Activated CD4-positive, alpha-beta T cell treated with anti-CD3 and anti-CD28 coated beads, Interleukin-2, amount 10 ng/mL, durations not matched to agents 24 days and 14 days (primary cell): ENCODE measurements at regions not wholly inside any gene's neighbourhood (a gene's known extent, or its start where the extent isn't known, plus 50 kb on each side); places are given as distances from the start of the nearest gene placed in this dataset.
"Not testable (repeated sequence)": the region's sequence is repeated elsewhere in the genome, so short reads cannot be mapped to it uniquely, and the experiment has no call there.

Source experiments
- DNase-seq: peaks from one replicate; pipeline ENCODE4 v3.0.0; 2022
- H3K27ac Mint-ChIP-seq: one replicate; pipeline ENCODE4 v1.8.0; 2022; ENCODE audit warnings: mild to moderate bottlenecking, mixed read lengths
- H3K27me3 Mint-ChIP-seq: one replicate; pipeline ENCODE4 v1.8.0; 2022; ENCODE audit warnings: mixed read lengths
- H3K36me3 Mint-ChIP-seq: one replicate; pipeline ENCODE4 v1.8.0; 2022; ENCODE audit warnings: low read depth, mild to moderate bottlenecking, mixed read lengths
- H3K4me1 Mint-ChIP-seq: one replicate; pipeline ENCODE4 v1.8.0; 2021; ENCODE audit warnings: mixed read lengths
- H3K4me3 Mint-ChIP-seq: one replicate; pipeline ENCODE4 v1.8.0; 2022; ENCODE audit warnings: mild to moderate bottlenecking, moderate library complexity, mixed read lengths
- H3K9me3 Mint-ChIP-seq: one replicate; pipeline ENCODE4 v1.8.0; 2021; ENCODE audit warnings: mixed read lengths
- intact Hi-C: fragments of 100-400 bp; cut with micrococcal nuclease; formaldehyde crosslinking; loops from one replicate; pipeline ENCODE4 v1.15.1; 2023

GRCh38 chr6:48689498-48689897 is 578.5 kb upstream of the PTCHD4 start:
- no peak for DNase-seq
- no peak overlapping the region for H3K4me3 Mint-ChIP-seq
- intact Hi-C loops, result no loop called here
- H3K27me3 Mint-ChIP-seq, result no peaks in the 10 kb centered on the region
- H3K9me3 Mint-ChIP-seq, result peaks cover 20% of the 10 kb centered on the region
- H3K4me1 Mint-ChIP-seq, result no peaks in the 10 kb centered on the region
- no peaks in the 10 kb centered on the region for H3K36me3 Mint-ChIP-seq
- no peak overlapping the region for H3K27ac Mint-ChIP-seq

GRCh38 chr6:48678390-48678789 is 567.4 kb upstream of the PTCHD4 start:
- Mint-ChIP-seq H3K9me3 (peaks cover 3% of the 10 kb centered on the region), H3K36me3 (no peaks in the 10 kb centered on the region), H3K4me3 (no peak overlapping the region), H3K27ac (no peak overlapping the region), H3K4me1 (no peaks in the 10 kb centered on the region), H3K27me3 (no peaks in the 10 kb centered on the region)
- intact Hi-C loops, result no loop called here
- DNase-seq, result no peak

- no peak for DNase-seq
- no peaks in the 10 kb centered on the region for H3K4me1 Mint-ChIP-seq
- H3K27me3 Mint-ChIP-seq, result no peaks in the 10 kb centered on the region
- no peak overlapping the region for H3K4me3 Mint-ChIP-seq
- no peaks in the 10 kb centered on the region for H3K36me3 Mint-ChIP-seq
- intact Hi-C loops, result no loop called here
- H3K9me3 Mint-ChIP-seq, result peaks cover 3% of the 10 kb centered on the region
- no peak overlapping the region for H3K27ac Mint-ChIP-seq
These were observed 560.5 kb upstream of the PTCHD4 start for GRCh38 chr6:48671505-48671904.

GRCh38 chr6:48670546-48670945 is 559.5 kb upstream of the PTCHD4 start:
- H3K9me3 Mint-ChIP-seq, result peaks cover 3% of the 10 kb centered on the region
- no peaks in the 10 kb centered on the region for H3K36me3 Mint-ChIP-seq
- no peak overlapping the region for H3K27ac Mint-ChIP-seq
- no peaks in the 10 kb centered on the region for H3K4me1 Mint-ChIP-seq
- H3K4me3 Mint-ChIP-seq, result no peak overlapping the region
- no peak for DNase-seq
- no peaks in the 10 kb centered on the region for H3K27me3 Mint-ChIP-seq
- intact Hi-C loops, result no loop called here

GRCh38 chr6:48667797-48668196 is 556.8 kb upstream of the PTCHD4 start:
- DNase-seq, result no peak
- H3K4me1 Mint-ChIP-seq, result no peaks in the 10 kb centered on the region
- no peaks in the 10 kb centered on the region for H3K27me3 Mint-ChIP-seq
- no peak overlapping the region for H3K27ac Mint-ChIP-seq
- H3K4me3 Mint-ChIP-seq, result no peak overlapping the region
- intact Hi-C loops, result no loop called here
- H3K9me3 Mint-ChIP-seq, result peaks cover 3% of the 10 kb centered on the region
- H3K36me3 Mint-ChIP-seq, result no peaks in the 10 kb centered on the region

- Mint-ChIP-seq H3K9me3 (peaks cover 3% of the 10 kb centered on the region), H3K27me3 (no peaks in the 10 kb centered on the region), H3K4me1 (no peaks in the 10 kb centered on the region), H3K27ac (no peak overlapping the region), H3K4me3 (no peak overlapping the region), H3K36me3 (no peaks in the 10 kb centered on the region)
- no peak for DNase-seq
- intact Hi-C loops, result no loop called here
These were observed 553.8 kb upstream of the PTCHD4 start for GRCh38 chr6:48664826-48665225.

GRCh38 chr6:48658915-48659314 is 547.9 kb upstream of the PTCHD4 start:
- no peaks in the 10 kb centered on the region for H3K36me3 Mint-ChIP-seq
- no peaks in the 10 kb centered on the region for H3K27me3 Mint-ChIP-seq
- H3K27ac Mint-ChIP-seq, result no peak overlapping the region
- H3K4me1 Mint-ChIP-seq, result no peaks in the 10 kb centered on the region
- no peak for DNase-seq
- H3K9me3 Mint-ChIP-seq, result no peaks in the 10 kb centered on the region
- intact Hi-C loops, result no loop called here
- no peak overlapping the region for H3K4me3 Mint-ChIP-seq

- no peak for DNase-seq
- Mint-ChIP-seq H3K4me3 (no peak overlapping the region), H3K36me3 (no peaks in the 10 kb centered on the region), H3K27ac (no peak overlapping the region), H3K27me3 (no peaks in the 10 kb centered on the region), H3K9me3 (no peaks in the 10 kb centered on the region), H3K4me1 (no peaks in the 10 kb centered on the region)
- intact Hi-C loops, result no loop called here
These were observed 530.5 kb upstream of the PTCHD4 start for GRCh38 chr6:48641544-48641943.

GRCh38 chr6:48638796-48639195 is 527.8 kb upstream of the PTCHD4 start:
- H3K4me1 Mint-ChIP-seq, H3K27ac Mint-ChIP-seq, H3K36me3 Mint-ChIP-seq, H3K4me3 Mint-ChIP-seq, DNase-seq, intact Hi-C loops, H3K27me3 Mint-ChIP-seq, H3K9me3 Mint-ChIP-seq: not testable (repeated sequence)

GRCh38 chr6:48630511-48630910 is 519.5 kb upstream of the PTCHD4 start:
- Mint-ChIP-seq H3K27me3 (no peaks in the 10 kb centered on the region), H3K4me1 (no peaks in the 10 kb centered on the region), H3K36me3 (no peaks in the 10 kb centered on the region), H3K4me3 (no peak overlapping the region), H3K9me3 (no peaks in the 10 kb centered on the region), H3K27ac (no peak overlapping the region)
- intact Hi-C loops, result no loop called here
- DNase-seq, result no peak

GRCh38 chr6:48628316-48628715 is 517.3 kb upstream of the PTCHD4 start:
- H3K9me3 Mint-ChIP-seq, result no peaks in the 10 kb centered on the region
- no peak overlapping the region for H3K27ac Mint-ChIP-seq
- no peak overlapping the region for H3K4me3 Mint-ChIP-seq
- DNase-seq, result no peak
- intact Hi-C loops, result no loop called here
- no peaks in the 10 kb centered on the region for H3K36me3 Mint-ChIP-seq
- no peaks in the 10 kb centered on the region for H3K4me1 Mint-ChIP-seq
- no peaks in the 10 kb centered on the region for H3K27me3 Mint-ChIP-seq

- no peak overlapping the region for H3K4me3 Mint-ChIP-seq
- no peaks in the 10 kb centered on the region for H3K27me3 Mint-ChIP-seq
- no peaks in the 10 kb centered on the region for H3K9me3 Mint-ChIP-seq
- DNase-seq, result no peak
- no peaks in the 10 kb centered on the region for H3K36me3 Mint-ChIP-seq
- intact Hi-C loops, result no loop called here
- no peak overlapping the region for H3K27ac Mint-ChIP-seq
- H3K4me1 Mint-ChIP-seq, result no peaks in the 10 kb centered on the region
These were observed 515.4 kb upstream of the PTCHD4 start for GRCh38 chr6:48626421-48626820.

GRCh38 chr6:48624631-48625030 is 513.6 kb upstream of the PTCHD4 start:
- H3K36me3 Mint-ChIP-seq, result no peaks in the 10 kb centered on the region
- no peak overlapping the region for H3K27ac Mint-ChIP-seq
- no peaks in the 10 kb centered on the region for H3K9me3 Mint-ChIP-seq
- H3K4me3 Mint-ChIP-seq, result no peak overlapping the region
- no peaks in the 10 kb centered on the region for H3K4me1 Mint-ChIP-seq
- intact Hi-C loops, result no loop called here
- H3K27me3 Mint-ChIP-seq, result no peaks in the 10 kb centered on the region
- DNase-seq, result no peak

GRCh38 chr6:48619771-48620170 is 508.8 kb upstream of the PTCHD4 start:
- Mint-ChIP-seq H3K27me3 (no peaks in the 10 kb centered on the region), H3K27ac (no peak overlapping the region), H3K4me1 (no peaks in the 10 kb centered on the region), H3K4me3 (no peak overlapping the region), H3K36me3 (no peaks in the 10 kb centered on the region), H3K9me3 (no peaks in the 10 kb centered on the region)
- intact Hi-C loops, result no loop called here
- DNase-seq, result no peak

GRCh38 chr6:48615041-48615440 is 504.0 kb upstream of the PTCHD4 start:
- H3K4me1 Mint-ChIP-seq, result no peaks in the 10 kb centered on the region
- H3K4me3 Mint-ChIP-seq, result no peak overlapping the region
- no peaks in the 10 kb centered on the region for H3K27me3 Mint-ChIP-seq
- intact Hi-C loops, result no loop called here
- H3K36me3 Mint-ChIP-seq, result no peaks in the 10 kb centered on the region
- DNase-seq, result no peak
- no peak overlapping the region for H3K27ac Mint-ChIP-seq
- H3K9me3 Mint-ChIP-seq, result peaks cover 4% of the 10 kb centered on the region
